Keratinocyte (primary cell): ENCODE measurements at regions not wholly inside any gene's neighbourhood (a gene's known extent, or its start where the extent isn't known, plus 50 kb on each side); places are given as distances from the start of the nearest gene placed in this dataset.

Experiments used
- DNase-seq: peaks from one replicate; pipeline ENCODE4 v3.0.0-alpha.2; 2011; ENCODE audit warnings: low read depth, missing footprints, low spot score
- FAIRE-seq: peaks from 2 replicates; lab custom pipeline; 2011; peaks lifted over from hg19 to GRCh38; lab: Jason Lieb, UNC
- H2AFZ ChIP-seq: 2 replicates; pipeline ENCODE4 v1.6.0; 2012; ENCODE audit warnings: low read length, control low read depth, inconsistent platforms; ENCODE audit not compliant: control insufficient read depth
- H3K27ac ChIP-seq: 2 replicates; pipeline ENCODE4 v1.5.1; 2011; ENCODE audit warnings: low read length; ENCODE audit not compliant: control insufficient read depth, insufficient read depth
- H3K27me3 ChIP-seq: 3 replicates; pipeline ENCODE4 v1.6.0; 2011; ENCODE audit warnings: low read length; ENCODE audit not compliant: control insufficient read depth, insufficient read depth; ENCODE audit errors: extremely low read depth
- H3K36me3 ChIP-seq, 2 experiments: 2 replicates in 1 of 2; 3 replicates in 1 of 2; pipeline ENCODE4 v1.5.1; 2011; ENCODE audit warnings: low read length in 2 of 2, mild to moderate bottlenecking in 1 of 2; ENCODE audit not compliant: control insufficient read depth in 2 of 2, insufficient read depth in 2 of 2; ENCODE audit errors: extremely low read depth in 1 of 2
- H3K4me1 ChIP-seq: 3 replicates; pipeline ENCODE4 v1.5.1; 2011; ENCODE audit warnings: low read length; ENCODE audit not compliant: control insufficient read depth, insufficient read depth; ENCODE audit errors: extremely low read depth
- H3K4me2 ChIP-seq: 3 replicates; pipeline ENCODE4 v1.6.0; 2011; ENCODE audit warnings: low read depth, low read length; ENCODE audit not compliant: control insufficient read depth, insufficient read depth; ENCODE audit errors: extremely low read depth
- H3K4me3 ChIP-seq, 3 experiments: fragments of 200-600 bp in 1 of 3; sonication (generic) in 1 of 3; 2 replicates in 2 of 3; 3 replicates in 1 of 3; pipeline ENCODE4 v1.5.1; 2011 to 2016; ENCODE audit warnings: low read length in 3 of 3, mild to moderate bottlenecking in 3 of 3, control low read depth in 2 of 3, inconsistent platforms in 1 of 3, low read depth in 1 of 3, mixed read lengths in 1 of 3, mixed run types in 1 of 3, moderate library complexity in 1 of 3; ENCODE audit not compliant: control insufficient read depth in 2 of 3, insufficient read depth in 2 of 3; ENCODE audit errors: extremely low read depth in 1 of 3
- H3K79me2 ChIP-seq: 2 replicates; pipeline ENCODE4 v1.6.0; 2012; ENCODE audit warnings: low read length; ENCODE audit not compliant: control insufficient read depth, insufficient read depth
- H3K9ac ChIP-seq: 3 replicates; pipeline ENCODE4 v1.6.0; 2011; ENCODE audit warnings: low read length; ENCODE audit not compliant: control insufficient read depth, insufficient read depth; ENCODE audit errors: extremely low read depth
- H3K9me1 ChIP-seq: 3 replicates; pipeline ENCODE4 v1.6.0; 2011; ENCODE audit warnings: low read length; ENCODE audit not compliant: control insufficient read depth, insufficient read depth; ENCODE audit errors: extremely low read depth
- H3K9me3 ChIP-seq: 2 replicates; pipeline ENCODE4 v1.5.1; 2012; ENCODE audit warnings: low read depth, low read length; ENCODE audit not compliant: control insufficient read depth
- H4K20me1 ChIP-seq: 3 replicates; pipeline ENCODE4 v1.6.0; 2011; ENCODE audit warnings: low read length; ENCODE audit not compliant: control insufficient read depth, insufficient read depth; ENCODE audit errors: extremely low read depth
- EZH2 ChIP-seq: IDR thresholded peaks from one replicate; pipeline ENCODE4 v1.6.1; 2012; ENCODE audit warnings: inconsistent platforms, mild to moderate bottlenecking, low read length, moderate library complexity
- dilution Hi-C: fragments of 300-500 bp; cut with MboI; formaldehyde crosslinking; loops from one replicate; pipeline ENCODE4 v1.7.0; 2020; ENCODE audit warnings: low sequenced_read_pairs; ENCODE audit not compliant: extremely low pct_ligation_motif_present
- TF ChIP-seq, protein P1 (sequence below), 3 experiments: IDR thresholded peaks in 1 of 3; conservative IDR thresholded peaks in 1 of 3; optimal IDR thresholded peaks in 1 of 3; 2 replicates in 2 of 3; 3 replicates in 1 of 3; pipeline versions ENCODE3 to v1.5.1; 2011; ENCODE audit warnings: low read length in 3 of 3, mild to moderate bottlenecking in 3 of 3, moderate library complexity in 2 of 3, control low read depth in 1 of 3, inconsistent platforms in 1 of 3; ENCODE audit not compliant: insufficient read depth in 2 of 3; ENCODE audit errors: extremely low read depth in 1 of 3

- H3K27ac ChIP-seq = no peak overlapping the region
- no peaks in the 10 kb centered on the region for H4K20me1 ChIP-seq
- H3K79me2 ChIP-seq = no peaks in the 10 kb centered on the region
- H3K27me3 ChIP-seq = no peaks in the 10 kb centered on the region
- no peak for TF ChIP-seq EZH2
- TF ChIP-seq, protein P1, sequence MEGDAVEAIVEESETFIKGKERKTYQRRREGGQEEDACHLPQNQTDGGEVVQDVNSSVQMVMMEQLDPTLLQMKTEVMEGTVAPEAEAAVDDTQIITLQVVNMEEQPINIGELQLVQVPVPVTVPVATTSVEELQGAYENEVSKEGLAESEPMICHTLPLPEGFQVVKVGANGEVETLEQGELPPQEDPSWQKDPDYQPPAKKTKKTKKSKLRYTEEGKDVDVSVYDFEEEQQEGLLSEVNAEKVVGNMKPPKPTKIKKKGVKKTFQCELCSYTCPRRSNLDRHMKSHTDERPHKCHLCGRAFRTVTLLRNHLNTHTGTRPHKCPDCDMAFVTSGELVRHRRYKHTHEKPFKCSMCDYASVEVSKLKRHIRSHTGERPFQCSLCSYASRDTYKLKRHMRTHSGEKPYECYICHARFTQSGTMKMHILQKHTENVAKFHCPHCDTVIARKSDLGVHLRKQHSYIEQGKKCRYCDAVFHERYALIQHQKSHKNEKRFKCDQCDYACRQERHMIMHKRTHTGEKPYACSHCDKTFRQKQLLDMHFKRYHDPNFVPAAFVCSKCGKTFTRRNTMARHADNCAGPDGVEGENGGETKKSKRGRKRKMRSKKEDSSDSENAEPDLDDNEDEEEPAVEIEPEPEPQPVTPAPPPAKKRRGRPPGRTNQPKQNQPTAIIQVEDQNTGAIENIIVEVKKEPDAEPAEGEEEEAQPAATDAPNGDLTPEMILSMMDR (optimal IDR thresholded peaks at IDR 0.05 in 1 of 3, IDR thresholded peaks at IDR 0.05 in 1 of 3, conservative IDR thresholded peaks at IDR 0.05 in 1 of 3; ENCODE audit: extremely low read depth in 1 of 3, insufficient read depth in 2 of 3, low read length in 3 of 3) = no peak
- H3K9me3 ChIP-seq = no peaks in the 10 kb centered on the region
- dilution Hi-C loops = no loop called here
- no peak for DNase-seq
- H3K9me1 ChIP-seq = no peaks in the 10 kb centered on the region
- no peak overlapping the region for H3K4me3 ChIP-seq
- H2AFZ ChIP-seq = no peak overlapping the region
- no peak overlapping the region for H3K9ac ChIP-seq
- no peak for FAIRE-seq
- H3K4me2 ChIP-seq = no peak overlapping the region
- peaks cover 9% of the 10 kb centered on the region for H3K4me1 ChIP-seq
- H3K36me3 ChIP-seq = no peaks in the 10 kb centered on the region
Observed at GRCh38 chr2:188202777-188203176, 88.9 kb upstream of the GULP1 start.

DNA sequence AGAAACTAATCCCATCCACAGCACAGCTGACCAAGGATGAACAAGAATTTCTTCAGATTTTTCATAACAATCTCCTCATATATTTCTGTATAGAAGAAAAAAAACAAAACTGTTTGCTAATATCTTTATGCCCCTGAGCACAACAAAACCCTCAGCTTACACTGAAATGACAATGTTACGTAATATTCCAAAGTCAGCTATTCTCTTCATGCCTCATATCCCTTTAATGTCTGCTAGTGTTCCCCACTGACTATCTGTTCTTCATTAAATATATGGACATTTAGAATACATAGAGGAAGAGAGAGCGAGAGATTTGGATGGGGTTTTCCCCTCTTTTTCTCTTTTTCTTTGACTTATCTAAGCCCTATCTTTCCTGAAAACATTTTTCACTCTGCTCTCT, 87.9 kb upstream of the GULP1 start:
- no peak for FAIRE-seq
- Histone ChIP-seq H4K20me1 (no peaks in the 10 kb centered on the region), H3K9me1 (no peaks in the 10 kb centered on the region), H3K27ac (no peak overlapping the region), H3K4me2 (no peak overlapping the region), H3K4me3 (no peak overlapping the region), H3K79me2 (no peaks in the 10 kb centered on the region), H2AFZ (no peak overlapping the region), H3K36me3 (no peaks in the 10 kb centered on the region), H3K9me3 (no peaks in the 10 kb centered on the region), H3K27me3 (no peaks in the 10 kb centered on the region), H3K4me1 (peaks cover 9% of the 10 kb centered on the region), H3K9ac (no peak overlapping the region)
- no peak for DNase-seq
- dilution Hi-C loops = no loop called here
- no peak for TF ChIP-seq EZH2
- TF ChIP-seq, protein P1 (optimal IDR thresholded peaks at IDR 0.05 in 1 of 3, IDR thresholded peaks at IDR 0.05 in 1 of 3, conservative IDR thresholded peaks at IDR 0.05 in 1 of 3; ENCODE audit: extremely low read depth in 1 of 3, insufficient read depth in 2 of 3, low read length in 3 of 3) = no peak
